ENCODE measurements at regions not wholly inside any gene's neighbourhood (a gene's known extent, or its start where the extent isn't known, plus 50 kb on each side); places are given as distances from the start of the nearest gene placed in this dataset.

GRCh38 chr22:45077286-45077685 is 67.5 kb upstream of the PHF21B start:
- Histone ChIP-seq H3K27ac (no peak overlapping the region), H3K36me3 (no peaks in the 10 kb centered on the region), H3K9me3 (no peaks in the 10 kb centered on the region), H3K4me3 (no peak overlapping the region), H3K4me1 (no peaks in the 10 kb centered on the region), H3K27me3 (peaks cover 2 to 82% (median 46%) of the 10 kb centered on the region in 3 donors)
- no peak for DNase-seq
- intact Hi-C loops (cut with DNase I; ENCODE audit: low total_unique reads): no loop called here
- 50 to 60% (median 57%) methylated on average over 13 to 14 of the region's 14 CpGs for WGBS, 5 donors
- TF ChIP-seq POLR2AphosphoS5 (IDR thresholded peaks at IDR 0.05) (no peak), POLR2A (IDR thresholded peaks at IDR 0.05) (no peak), CTCF (IDR thresholded peaks at IDR 0.05) (no peak), EP300 (IDR thresholded peaks at IDR 0.05) (no peak)

GRCh38 chr22:45077826-45078334 is 68.1 kb upstream of the PHF21B start:
- H3K27ac ChIP-seq: no peak overlapping the region
- no peaks in the 10 kb centered on the region for H3K4me1 ChIP-seq
- no peaks in the 10 kb centered on the region for H3K9me3 ChIP-seq
- no peaks in the 10 kb centered on the region for H3K36me3 ChIP-seq
- WGBS, 5 donors: 22 to 57% (median 42%) methylated on average over 24 to 25 of the region's 25 CpGs
- H3K4me3 ChIP-seq: no peak overlapping the region
- peaks cover 4 to 82% (median 40%) of the 10 kb centered on the region in 3 donors for H3K27me3 ChIP-seq
- TF ChIP-seq POLR2AphosphoS5 (IDR thresholded peaks at IDR 0.05) (no peak), POLR2A (IDR thresholded peaks at IDR 0.05) (no peak), CTCF (IDR thresholded peaks at IDR 0.05) (no peak), EP300 (IDR thresholded peaks at IDR 0.05) (no peak)
- intact Hi-C loops (cut with DNase I; ENCODE audit: low total_unique reads): no loop called here
- DNase-seq: no peak

- WGBS, 5 donors: 34 to 56% (median 48%) methylated on average over 9 of the region's 9 CpGs
- H3K4me1 ChIP-seq: no peaks in the 10 kb centered on the region
- H3K9me3 ChIP-seq: no peaks in the 10 kb centered on the region
- no peak for DNase-seq
- no peaks in the 10 kb centered on the region for H3K36me3 ChIP-seq
- no peak for TF ChIP-seq EP300 (IDR thresholded peaks at IDR 0.05)
- TF ChIP-seq CTCF (IDR thresholded peaks at IDR 0.05): no peak
- no peak for TF ChIP-seq POLR2A (IDR thresholded peaks at IDR 0.05)
- no peak for TF ChIP-seq POLR2AphosphoS5 (IDR thresholded peaks at IDR 0.05)
- no peak overlapping the region for H3K27ac ChIP-seq
- intact Hi-C loops (cut with DNase I; ENCODE audit: low total_unique reads): no loop called here
- no peak overlapping the region for H3K4me3 ChIP-seq
- H3K27me3 ChIP-seq: peaks cover 8 to 63% (median 13%) of the 10 kb centered on the region in 3 donors
Measured at GRCh38 chr22:45082795-45083194, 73.0 kb upstream of the PHF21B start.

- TF ChIP-seq POLR2AphosphoS5 (IDR thresholded peaks at IDR 0.05) (no peak), CTCF (IDR thresholded peaks at IDR 0.05) (no peak), POLR2A (IDR thresholded peaks at IDR 0.05) (no peak), EP300 (IDR thresholded peaks at IDR 0.05) (no peak)
- Histone ChIP-seq H3K36me3 (no peaks in the 10 kb centered on the region), H3K27me3 (peaks cover 6 to 53% (median 8%) of the 10 kb centered on the region in 3 donors), H3K9me3 (no peaks in the 10 kb centered on the region), H3K27ac (no peak overlapping the region), H3K4me1 (no peaks in the 10 kb centered on the region), H3K4me3 (no peak overlapping the region)
- intact Hi-C loops (cut with DNase I; ENCODE audit: low total_unique reads): no loop called here
- WGBS, 5 donors: 65 to 81% (median 72%) methylated on average over 6 of the region's 6 CpGs
- DNase-seq: no peak
Measured at GRCh38 chr22:45083659-45084305, 74.0 kb upstream of the PHF21B start.
